KMS-11 (cell line): ENCODE measurements at regions not wholly inside any gene's neighbourhood (a gene's known extent, or its start where the extent isn't known, plus 50 kb on each side); places are given as distances from the start of the nearest gene placed in this dataset.
"Not testable (repeated sequence)": the region's sequence is repeated elsewhere in the genome, so short reads cannot be mapped to it uniquely, and the experiment has no call there.

Source experiments
- H2AFZ ChIP-seq: fragments of 200-600 bp; sonication (generic); 2 replicates; pipeline ENCODE4 v1.6.1; 2016; ENCODE audit warnings: antibody characterized with exemption, mixed run types, low read depth
- H3K27ac ChIP-seq: fragments of 200-600 bp; sonication (generic); 2 replicates; pipeline ENCODE4 v1.6.1; 2016; ENCODE audit warnings: mild to moderate bottlenecking, mixed run types
- H3K27me3 ChIP-seq: fragments of 200-600 bp; sonication (generic); 2 replicates; pipeline ENCODE4 v1.6.1; 2017; ENCODE audit warnings: mild to moderate bottlenecking, low read depth, mixed run types, moderate library complexity; ENCODE audit not compliant: insufficient read depth
- H3K36me3 ChIP-seq: fragments of 200-600 bp; sonication (generic); 2 replicates; pipeline ENCODE4 v1.6.1; 2017; ENCODE audit warnings: mild to moderate bottlenecking, mixed run types; ENCODE audit not compliant: insufficient read depth
- H3K4me1 ChIP-seq: fragments of 200-600 bp; sonication (generic); 2 replicates; pipeline ENCODE4 v1.6.1; 2016; ENCODE audit warnings: mild to moderate bottlenecking, low read depth, mixed run types; ENCODE audit not compliant: poor library complexity, severe bottlenecking
- H3K4me2 ChIP-seq: fragments of 200-600 bp; sonication (generic); 2 replicates; pipeline ENCODE4 v1.7.0; 2016; ENCODE audit warnings: mild to moderate bottlenecking, mixed run types
- H3K4me3 ChIP-seq: fragments of 200-600 bp; sonication (generic); IDR thresholded peaks from 2 replicates; pipeline ENCODE4 v1.6.1; 2017; ENCODE audit warnings: low read depth, low read length, mixed read lengths; ENCODE audit not compliant: insufficient read depth
- H3K79me2 ChIP-seq: fragments of 200-600 bp; sonication (generic); 2 replicates; pipeline ENCODE4 v1.6.1; 2016; ENCODE audit warnings: low read depth, mixed run types; ENCODE audit not compliant: insufficient read depth
- H3K9ac ChIP-seq: fragments of 200-600 bp; sonication (generic); 2 replicates; pipeline ENCODE4 v1.6.1; 2016; ENCODE audit warnings: mild to moderate bottlenecking, mixed run types
- H4K20me1 ChIP-seq: fragments of 200-600 bp; sonication (generic); 2 replicates; pipeline ENCODE4 v1.6.1; 2016; ENCODE audit warnings: mild to moderate bottlenecking, mixed run types; ENCODE audit not compliant: insufficient read depth
- CTCF ChIP-seq: fragments of 200-600 bp; sonication (generic); conservative IDR thresholded peaks from 2 replicates; pipeline ENCODE4 v1.6.1; 2017; ENCODE audit warnings: low read depth, mild to moderate bottlenecking, antibody characterized with exemption, low read length, moderate library complexity, mixed read lengths

GRCh38 chr3:20376665-20377217, 190.7 kb upstream of the SGO1 start:
- TF ChIP-seq CTCF, result no peak
- H3K9ac ChIP-seq, result no peak overlapping the region
- H3K4me3 ChIP-seq, result no peak overlapping the region
- H3K27ac ChIP-seq, result no peak overlapping the region
- H3K27me3 ChIP-seq, result no peaks in the 10 kb centered on the region
- no peak overlapping the region for H3K4me2 ChIP-seq
- H3K36me3 ChIP-seq, result no peaks in the 10 kb centered on the region
- no peaks in the 10 kb centered on the region for H4K20me1 ChIP-seq
- no peaks in the 10 kb centered on the region for H3K79me2 ChIP-seq
- no peak overlapping the region for H2AFZ ChIP-seq
- H3K4me1 ChIP-seq, result no peaks in the 10 kb centered on the region

GRCh38 chr3:20375302-20375701, 189.3 kb upstream of the SGO1 start:
- Histone ChIP-seq H3K27me3 (no peaks in the 10 kb centered on the region), H3K4me2 (no peak overlapping the region), H3K79me2 (no peaks in the 10 kb centered on the region), H3K9ac (no peak overlapping the region), H3K27ac (no peak overlapping the region), H3K4me1 (no peaks in the 10 kb centered on the region), H2AFZ (no peak overlapping the region), H3K4me3 (no peak overlapping the region), H4K20me1 (no peaks in the 10 kb centered on the region), H3K36me3 (no peaks in the 10 kb centered on the region)
- TF ChIP-seq CTCF, result no peak

GRCh38 chr3:20370273-20371063, 184.5 kb upstream of the SGO1 start:
- not testable (repeated sequence) for H3K9ac ChIP-seq, H3K4me2 ChIP-seq, H4K20me1 ChIP-seq, H2AFZ ChIP-seq, H3K27ac ChIP-seq, H3K4me3 ChIP-seq, H3K4me1 ChIP-seq, H3K27me3 ChIP-seq, H3K79me2 ChIP-seq, H3K36me3 ChIP-seq

GRCh38 chr3:20361000-20361399, 175.0 kb upstream of the SGO1 start:
- no peaks in the 10 kb centered on the region for H3K36me3 ChIP-seq
- H2AFZ ChIP-seq, result no peak overlapping the region
- no peak overlapping the region for H3K27ac ChIP-seq
- no peaks in the 10 kb centered on the region for H4K20me1 ChIP-seq
- TF ChIP-seq CTCF, result no peak
- no peak overlapping the region for H3K9ac ChIP-seq
- H3K4me2 ChIP-seq, result no peak overlapping the region
- H3K27me3 ChIP-seq, result no peaks in the 10 kb centered on the region
- H3K79me2 ChIP-seq, result no peaks in the 10 kb centered on the region
- H3K4me3 ChIP-seq, result no peak overlapping the region
- no peaks in the 10 kb centered on the region for H3K4me1 ChIP-seq

- H3K79me2 ChIP-seq, result no peaks in the 10 kb centered on the region
- H3K4me3 ChIP-seq, result no peak overlapping the region
- TF ChIP-seq CTCF, result no peak
- H3K9ac ChIP-seq, result no peak overlapping the region
- no peak overlapping the region for H3K27ac ChIP-seq
- no peak overlapping the region for H3K4me2 ChIP-seq
- H2AFZ ChIP-seq, result no peak overlapping the region
- H3K36me3 ChIP-seq, result no peaks in the 10 kb centered on the region
- no peaks in the 10 kb centered on the region for H3K27me3 ChIP-seq
- no peaks in the 10 kb centered on the region for H4K20me1 ChIP-seq
- H3K4me1 ChIP-seq, result no peaks in the 10 kb centered on the region
Observed at GRCh38 chr3:20353286-20353685, 167.3 kb upstream of the SGO1 start.
